ENCODE measurements at regions not wholly inside any gene's neighbourhood (a gene's known extent, or its start where the extent isn't known, plus 50 kb on each side); places are given as distances from the start of the nearest gene placed in this dataset.
A peak's percentile ranks its signal among the peaks of the same experiment; 100 is the strongest.

- ATAC-seq: no peak
Observed at GRCh38 chr3:66165660-66166059, 55.1 kb upstream of the SLC25A26 start.

DNA sequence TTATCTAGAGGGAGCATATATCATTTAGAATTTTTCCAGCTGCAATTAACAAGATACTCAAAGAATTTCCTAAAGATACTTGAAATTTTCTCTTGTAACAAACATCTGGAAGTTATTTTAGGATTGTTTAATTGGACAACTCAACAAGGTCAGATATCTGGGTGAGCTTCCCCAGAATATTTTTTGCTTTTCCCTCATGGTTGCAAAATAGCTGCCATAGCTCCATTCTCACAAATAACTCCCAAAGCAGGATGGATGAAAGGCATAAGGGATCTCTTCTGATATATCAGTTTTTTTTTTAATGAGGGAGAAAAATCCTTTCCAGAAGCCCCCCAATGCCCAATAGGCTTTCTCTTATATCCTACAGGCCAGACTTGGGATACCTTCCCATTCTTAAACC is 56.6 kb upstream of the SLC25A26 start:
- no peak for ATAC-seq

- no peak for ATAC-seq
Observed at GRCh38 chr3:66163222-66163621, 57.6 kb upstream of the SLC25A26 start.

DNA sequence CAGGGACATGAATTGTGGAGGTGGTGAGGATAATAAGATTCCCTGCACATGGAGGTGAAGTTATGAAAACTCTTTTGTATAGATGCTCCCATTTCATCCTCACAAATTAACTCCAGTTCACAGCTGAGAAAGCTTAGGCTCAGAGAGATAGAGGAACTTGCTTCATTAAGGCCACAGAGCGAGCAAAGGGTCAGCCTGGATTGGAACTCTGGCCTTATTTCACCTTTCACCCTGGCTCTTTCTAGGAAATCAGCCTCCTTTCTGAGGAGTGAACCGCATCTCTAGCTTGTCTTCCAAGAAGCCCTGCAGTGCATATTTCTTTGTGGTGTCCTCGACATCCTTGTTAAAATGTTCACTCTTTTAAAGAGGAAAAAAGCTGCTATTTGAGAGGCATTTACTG is 58.0 kb upstream of the SLC25A26 start:
- ATAC-seq: no peak

DNA sequence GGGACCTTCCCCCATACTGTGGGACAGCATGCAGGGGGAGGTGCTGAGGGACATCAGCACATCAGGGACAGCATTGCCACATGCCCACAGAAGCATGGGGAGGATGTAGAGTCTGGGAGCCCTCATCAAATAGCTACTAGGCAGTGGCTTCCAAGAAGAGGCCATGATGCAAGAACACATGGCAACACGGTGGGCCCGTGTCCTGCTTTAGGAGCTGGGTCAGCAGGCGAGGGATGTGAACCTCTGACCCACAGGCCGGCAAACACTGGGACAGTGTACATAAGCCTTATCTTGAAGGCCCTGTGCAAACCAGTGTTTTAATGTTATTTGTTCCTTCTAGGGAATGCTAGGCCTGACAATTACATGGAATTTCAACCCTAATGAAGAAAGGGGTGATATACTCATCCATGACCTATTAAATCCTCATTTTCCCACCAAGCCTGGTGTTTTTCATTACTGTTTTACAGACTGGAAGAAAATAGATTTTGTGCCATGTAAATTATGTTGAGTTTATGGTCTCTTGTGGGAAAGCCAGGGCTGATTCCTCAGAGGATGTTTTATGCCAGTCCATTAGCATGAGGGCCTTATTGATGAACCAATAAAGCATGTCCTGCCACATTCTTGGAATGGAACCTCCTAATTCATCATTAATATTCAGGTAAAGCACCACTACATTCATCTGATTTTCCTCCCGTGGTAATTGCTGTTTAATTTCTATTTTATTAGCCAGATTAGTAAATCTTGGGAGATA is 61.7 kb upstream of the SLC25A26 start:
- ATAC-seq: no peak

GRCh38 chr3:66154444-66154861 is 66.3 kb upstream of the SLC25A26 start:
- no peak for ATAC-seq

DNA sequence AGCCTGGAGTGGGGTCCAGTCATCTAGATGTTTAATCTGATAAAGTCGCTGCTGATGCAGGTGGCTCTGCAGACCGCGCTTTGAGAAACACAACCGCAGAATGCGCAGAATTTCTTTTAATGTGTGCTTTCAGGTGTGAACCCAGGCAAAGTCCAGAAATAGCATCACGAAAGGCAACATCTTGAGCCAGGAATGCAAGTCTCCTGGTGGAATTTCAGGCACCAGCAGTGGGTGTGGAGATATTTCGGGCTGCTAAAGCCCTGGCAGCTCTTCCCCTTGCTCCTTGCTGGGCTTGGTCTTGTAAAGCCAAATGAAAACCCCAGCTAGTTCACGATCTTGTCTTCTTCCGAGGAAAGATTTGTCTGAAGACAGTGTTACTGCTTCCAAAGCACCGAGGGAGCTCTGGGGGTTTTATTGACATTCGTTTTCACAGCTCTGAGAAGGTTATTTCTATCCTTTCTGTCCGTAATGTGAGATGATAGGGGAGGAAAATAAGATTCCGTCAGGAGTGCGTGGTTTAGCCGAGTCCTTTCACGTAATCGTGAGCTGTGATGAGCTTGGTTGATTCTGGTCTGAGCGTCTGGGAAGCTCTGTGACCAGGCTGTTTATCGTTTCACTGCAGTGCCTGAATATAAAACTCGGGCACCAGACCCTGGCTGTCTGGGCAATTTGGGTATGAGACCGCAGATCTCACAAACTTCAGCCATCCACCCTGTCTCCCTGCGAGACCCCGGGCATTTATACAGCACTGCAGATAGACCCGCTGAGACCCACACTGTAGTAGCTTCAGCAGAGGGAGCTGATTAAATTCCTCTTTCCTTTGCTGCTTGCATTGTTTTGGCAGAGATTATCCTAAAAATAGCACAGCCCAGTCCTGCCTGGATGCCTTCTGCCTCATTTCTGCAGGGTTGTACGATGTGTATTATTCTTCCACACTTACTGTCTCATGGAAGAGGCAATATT is 67.0 kb upstream of the SLC25A26 start:
- no peak for ATAC-seq

GRCh38 chr3:66152336-66152735 is 68.5 kb upstream of the SLC25A26 start:
- no peak for ATAC-seq

- ATAC-seq: no peak
Observed at GRCh38 chr3:66150977-66151376, 69.8 kb upstream of the SLC25A26 start.

- ATAC-seq: no peak
Observed at GRCh38 chr3:66149269-66149668, 71.5 kb upstream of the SLC25A26 start.

DNA sequence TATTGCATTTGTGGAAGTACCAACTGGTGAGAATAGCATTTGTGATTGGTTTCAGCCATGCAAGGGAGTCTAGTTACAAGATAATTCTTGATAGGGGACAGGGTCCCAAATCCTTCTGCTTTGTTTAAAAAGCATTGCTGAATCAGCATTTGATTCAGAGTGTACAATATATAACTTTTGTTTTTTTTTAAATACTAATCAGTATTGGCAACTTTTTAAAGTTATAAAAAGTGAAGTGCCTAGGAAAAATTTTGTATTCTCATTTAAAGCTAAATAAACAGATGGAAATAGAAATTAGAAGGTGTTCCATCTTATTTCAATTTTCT is 75.4 kb upstream of the SLC25A26 start:
- ATAC-seq: no peak

DNA sequence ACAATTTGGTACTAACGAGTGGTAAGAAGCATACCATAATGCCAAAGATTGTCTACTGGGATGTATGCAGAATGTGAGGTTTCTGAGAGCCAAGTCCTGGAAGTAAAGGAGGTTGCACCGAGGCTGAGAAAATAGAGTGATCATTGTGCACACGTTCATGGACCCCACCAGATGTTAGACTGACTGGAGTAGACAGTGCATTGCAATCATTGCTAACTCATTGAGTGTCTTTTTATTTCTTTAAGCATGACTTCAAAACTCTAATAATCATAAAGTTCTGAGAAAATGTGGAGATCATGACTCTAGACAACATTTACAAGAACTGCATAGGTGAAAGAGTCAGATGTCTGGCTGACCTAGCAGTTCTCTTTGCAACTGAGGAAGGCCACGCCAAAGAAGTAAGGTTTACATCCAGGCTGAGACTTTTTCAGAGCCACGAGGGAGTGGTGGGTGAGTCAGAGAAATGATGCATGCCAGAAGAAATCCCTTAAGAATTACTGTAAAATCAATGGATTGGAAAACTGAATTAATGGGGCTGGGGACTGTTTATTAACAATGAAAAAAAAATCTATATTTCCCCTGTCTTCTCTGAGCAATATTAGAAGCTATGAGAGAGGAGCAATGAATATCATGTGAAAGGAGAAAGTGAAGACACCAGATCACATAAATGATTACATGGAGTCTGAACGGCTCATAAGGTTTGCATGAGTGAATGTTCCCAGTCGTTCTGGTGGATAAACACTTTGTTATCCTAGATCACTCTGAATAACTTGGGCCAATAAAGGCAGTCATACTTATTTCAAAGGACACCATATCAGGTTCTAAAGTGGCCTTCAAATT is 76.0 kb upstream of the SLC25A26 start:
- ATAC-seq: peak; percentile 67

- no peak for ATAC-seq
Observed at GRCh38 chr3:66142079-66142478, 78.7 kb upstream of the SLC25A26 start.

DNA sequence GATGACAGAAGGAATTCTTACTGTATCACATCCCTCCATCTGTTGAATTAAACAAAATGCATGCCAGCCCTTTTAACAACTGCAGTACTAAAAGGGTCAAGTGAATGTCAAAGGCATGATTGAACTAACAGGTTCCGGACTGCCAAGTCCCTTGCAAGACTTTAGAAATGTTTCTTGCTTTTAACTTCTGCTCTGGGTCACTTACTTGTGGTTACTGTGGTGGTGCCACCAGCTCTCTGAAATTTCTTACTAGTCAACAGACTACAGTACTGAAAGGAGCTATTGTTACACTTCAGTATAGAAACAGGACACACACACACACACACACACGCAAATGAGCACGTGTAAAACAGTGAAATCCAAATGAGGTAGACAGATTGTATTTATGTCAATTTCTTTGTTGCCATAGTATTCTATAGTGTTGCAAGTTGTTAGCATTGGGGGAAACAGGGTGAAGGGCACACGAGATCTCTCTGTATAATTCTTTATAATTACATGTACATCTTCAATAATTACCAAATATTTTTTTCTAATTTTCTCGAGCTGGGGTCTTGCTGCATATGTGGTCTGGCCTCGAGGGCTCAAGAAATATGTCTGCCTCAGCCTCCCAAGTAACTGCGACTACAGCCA is 79.9 kb upstream of the SLC25A26 start:
- no peak for ATAC-seq

GRCh38 chr3:66140106-66140505 is 80.7 kb upstream of the SLC25A26 start:
- no peak for ATAC-seq

GRCh38 chr3:66139415-66139814 is 81.4 kb upstream of the SLC25A26 start:
- no peak for ATAC-seq

GRCh38 chr3:66138336-66139313 is 82.2 kb upstream of the SLC25A26 start:
- ATAC-seq: peak; percentile 76

- no peak for ATAC-seq
Observed at GRCh38 chr3:66136597-66136996, 84.2 kb upstream of the SLC25A26 start.

GRCh38 chr3:66133853-66134445 is 86.9 kb upstream of the SLC25A26 start:
- no peak for ATAC-seq

DNA sequence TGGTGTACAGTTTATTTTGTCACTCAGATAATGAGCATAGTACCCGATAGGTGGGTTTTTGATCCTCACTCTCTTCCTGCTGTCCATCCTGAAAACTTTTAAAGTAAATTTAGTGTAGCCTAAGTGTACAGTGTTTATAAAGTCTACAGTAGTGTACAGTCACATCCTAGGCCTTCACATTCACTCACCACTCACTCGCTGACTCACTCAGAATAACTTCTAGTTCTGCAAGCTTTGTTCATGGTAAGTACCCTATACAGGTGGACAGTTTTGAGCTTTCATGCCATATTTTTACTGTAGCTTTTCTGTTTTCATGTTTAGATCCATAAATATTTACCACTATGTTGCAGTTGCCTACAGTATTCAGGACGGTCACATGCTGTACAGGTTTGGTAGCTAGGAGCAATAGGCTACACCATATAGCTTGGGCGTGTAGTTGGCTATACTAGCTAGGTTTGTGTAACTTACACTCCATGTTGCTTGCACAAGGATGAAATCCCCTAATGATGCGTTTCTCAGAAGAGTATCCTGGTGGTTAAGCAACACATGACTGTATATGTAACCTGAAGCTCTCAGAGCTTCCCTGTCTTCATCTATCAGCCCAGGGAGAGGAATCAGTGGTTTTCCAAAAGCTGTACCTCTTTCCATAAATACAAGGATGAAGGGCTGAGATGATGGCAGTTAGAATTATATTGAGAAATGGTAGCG is 87.6 kb upstream of the SLC25A26 start:
- peak; percentile 51 for ATAC-seq

Data from esophagus mucosa (tissue), 1 donor.